ENCODE measurements at regions not wholly inside any gene's neighbourhood (a gene's known extent, or its start where the extent isn't known, plus 50 kb on each side); places are given as distances from the start of the nearest gene placed in this dataset.
"Not testable (repeated sequence)": the region's sequence is repeated elsewhere in the genome, so short reads cannot be mapped to it uniquely, and the experiment has no call there.

DNA sequence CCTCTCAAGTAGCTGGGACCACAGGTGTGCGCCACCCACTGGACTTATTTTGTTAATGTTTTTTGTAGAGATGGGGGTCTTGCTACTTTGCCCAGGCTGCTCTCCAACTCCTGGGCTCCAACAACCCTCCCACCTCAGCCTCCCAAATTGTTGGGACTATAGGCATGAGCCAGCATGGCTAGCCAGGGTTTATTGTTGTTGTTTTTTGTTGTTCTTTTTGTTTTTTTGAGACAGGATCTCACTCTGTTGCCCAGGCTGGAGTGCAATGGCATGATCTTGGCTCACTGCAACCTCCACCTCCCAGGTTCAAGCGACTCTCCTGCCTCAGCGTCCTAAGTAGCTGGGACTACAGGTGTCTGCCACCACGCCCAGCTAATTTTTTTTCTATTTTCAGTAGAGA lies 142.2 kb downstream of the CRLF3 start:
- DNase-seq, result not testable (repeated sequence)

DNA sequence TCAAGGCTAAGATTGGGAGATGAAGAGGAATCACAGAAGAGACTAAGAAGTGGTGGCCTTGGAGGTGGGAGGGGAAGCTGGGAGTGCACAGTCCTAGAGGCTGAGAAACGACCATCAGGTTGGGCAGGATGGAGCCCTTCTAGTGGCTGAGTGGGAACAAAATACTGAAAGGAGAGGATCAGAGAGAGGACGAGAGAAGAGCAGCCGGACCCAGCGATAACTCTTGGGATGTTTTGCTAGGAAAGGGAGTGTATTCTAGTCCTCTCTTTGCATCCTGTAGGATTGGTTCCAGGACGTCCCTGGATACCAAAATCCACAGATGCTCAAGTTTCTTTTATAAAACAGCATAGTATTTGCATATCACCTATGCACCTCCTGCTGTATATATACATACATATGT lies 143.8 kb downstream of the CRLF3 start:
- not testable (repeated sequence) for DNase-seq

DNA sequence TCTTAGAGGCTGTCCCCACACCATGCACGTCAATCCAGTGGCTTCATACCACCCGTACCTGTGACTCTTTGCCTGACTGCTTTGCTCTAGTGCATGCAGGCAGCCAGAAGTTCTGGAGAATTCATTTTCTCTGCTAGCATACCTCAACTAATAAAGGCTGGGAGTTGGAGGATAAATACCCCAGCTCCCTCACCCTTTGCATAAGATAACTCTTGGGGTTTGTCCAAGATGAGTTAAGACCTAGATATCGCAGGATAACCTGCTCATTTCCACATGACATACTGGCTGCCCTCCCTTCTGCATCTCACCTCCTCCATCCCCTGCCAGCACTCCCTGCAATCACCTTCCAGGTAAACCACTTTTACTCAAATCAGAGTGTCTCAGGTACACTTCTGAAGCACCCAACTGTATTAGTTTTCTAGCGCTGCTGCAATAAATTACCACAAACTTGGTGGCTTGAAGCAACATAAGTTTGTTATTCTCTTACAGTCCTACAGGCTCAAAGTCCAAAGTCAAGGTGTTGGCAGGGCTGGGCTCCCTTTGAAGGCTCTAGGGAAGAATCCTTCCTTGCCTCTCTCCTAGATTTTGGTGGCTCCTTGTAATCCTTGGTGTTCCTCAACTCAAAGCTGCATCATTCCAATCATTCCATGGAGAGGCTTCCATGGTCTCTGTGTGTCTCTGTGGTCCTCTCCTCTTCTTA lies 146.8 kb downstream of the CRLF3 start:
- no peak for DNase-seq

DNA sequence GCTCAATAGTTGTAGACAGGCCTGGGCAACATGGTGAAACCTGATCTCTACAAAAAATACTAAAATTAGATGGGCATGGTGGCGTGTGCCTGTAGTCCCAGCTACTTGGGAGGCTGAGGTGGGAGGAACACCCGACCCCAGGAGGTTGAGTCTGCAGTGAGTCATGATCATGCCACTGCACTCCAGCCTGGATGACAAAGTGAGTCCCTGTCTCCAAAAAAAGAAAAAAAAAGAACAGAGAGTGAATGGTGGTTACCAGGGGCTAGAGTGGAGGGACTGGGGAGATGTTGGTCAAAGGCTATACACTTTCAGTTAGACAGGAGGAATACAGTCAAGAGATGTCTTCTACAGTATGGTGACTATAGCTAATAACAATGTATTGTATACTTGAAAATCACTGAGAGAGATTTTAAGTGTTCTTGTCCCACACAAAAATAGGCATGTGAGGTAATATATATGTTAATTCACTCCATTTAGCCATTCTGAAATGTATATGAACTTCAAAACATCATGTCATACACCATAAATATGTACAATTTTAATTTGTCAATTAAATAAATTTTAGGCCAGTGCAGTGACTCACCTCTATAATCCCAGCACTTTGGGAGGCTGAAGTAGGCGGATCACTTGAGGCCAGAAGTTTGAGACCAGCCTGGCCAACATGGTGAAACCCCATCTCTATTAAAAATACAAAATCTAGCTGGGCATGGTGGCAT lies 148.6 kb downstream of the CRLF3 start:
- DNase-seq, result not testable (repeated sequence)

DNA sequence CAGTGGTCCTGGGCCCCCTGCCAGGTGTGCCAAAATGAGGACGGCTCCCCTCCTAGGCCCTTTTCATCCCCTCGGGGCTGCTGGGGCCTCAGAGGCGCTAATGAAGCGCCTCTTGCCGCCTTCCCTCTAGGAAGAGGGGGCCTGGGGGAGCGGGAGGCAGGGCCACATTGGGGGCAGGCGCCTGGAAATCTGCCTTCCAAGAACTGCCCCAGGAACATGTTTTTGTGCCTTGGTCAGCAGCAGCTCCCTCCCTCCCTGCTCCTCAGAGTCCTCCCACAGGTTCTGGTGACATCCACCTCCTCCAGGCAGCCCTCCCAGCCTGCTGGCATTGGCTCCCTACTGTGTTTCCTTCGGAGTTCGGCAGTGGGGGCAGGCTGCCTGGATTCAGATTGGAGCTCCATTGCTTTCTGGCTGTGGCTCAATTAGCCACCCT lies 155.3 kb downstream of the CRLF3 start:
- not testable (repeated sequence) for DNase-seq

DNA sequence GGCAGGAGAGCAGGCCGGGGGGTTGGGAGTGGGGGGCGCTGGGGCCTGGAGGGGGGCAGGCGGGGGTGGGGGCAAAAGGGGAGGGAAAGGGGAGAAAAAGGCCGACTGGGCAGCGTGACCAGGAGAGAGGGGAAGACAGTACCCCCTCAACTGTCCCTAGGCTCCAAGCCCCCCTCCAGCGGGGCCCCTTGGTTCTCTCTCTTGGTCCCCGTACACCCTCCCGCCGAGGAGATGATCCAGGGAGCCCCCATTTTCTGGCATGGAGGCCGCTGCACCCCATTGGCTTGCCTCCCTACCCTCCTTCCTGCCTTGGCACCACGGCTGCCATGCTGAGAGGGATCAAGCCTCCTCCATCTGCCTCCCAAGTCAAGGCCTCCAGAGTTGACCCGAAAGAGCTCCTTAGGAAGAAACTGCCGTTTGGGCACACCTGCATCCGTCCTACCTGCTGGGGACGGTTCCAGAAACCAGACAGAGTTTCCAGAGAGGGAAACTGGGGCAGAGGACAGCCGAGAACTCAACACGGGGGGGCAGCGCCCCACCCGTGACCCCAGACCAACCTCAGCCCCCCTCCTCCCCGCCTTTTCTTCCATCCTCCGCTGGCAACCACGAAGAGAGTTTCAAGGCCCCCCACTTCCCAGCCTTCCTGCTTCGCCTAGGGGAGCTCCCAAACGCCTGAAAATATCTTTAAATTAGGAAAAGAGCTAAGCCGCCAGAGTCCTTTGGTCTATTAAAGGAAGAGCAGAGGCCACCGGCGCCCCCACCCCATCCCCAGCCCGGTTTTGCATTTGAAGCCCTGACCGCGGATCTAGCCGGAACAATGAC lies 155.9 kb downstream of the CRLF3 start:
- not testable (repeated sequence) for DNase-seq

DNA sequence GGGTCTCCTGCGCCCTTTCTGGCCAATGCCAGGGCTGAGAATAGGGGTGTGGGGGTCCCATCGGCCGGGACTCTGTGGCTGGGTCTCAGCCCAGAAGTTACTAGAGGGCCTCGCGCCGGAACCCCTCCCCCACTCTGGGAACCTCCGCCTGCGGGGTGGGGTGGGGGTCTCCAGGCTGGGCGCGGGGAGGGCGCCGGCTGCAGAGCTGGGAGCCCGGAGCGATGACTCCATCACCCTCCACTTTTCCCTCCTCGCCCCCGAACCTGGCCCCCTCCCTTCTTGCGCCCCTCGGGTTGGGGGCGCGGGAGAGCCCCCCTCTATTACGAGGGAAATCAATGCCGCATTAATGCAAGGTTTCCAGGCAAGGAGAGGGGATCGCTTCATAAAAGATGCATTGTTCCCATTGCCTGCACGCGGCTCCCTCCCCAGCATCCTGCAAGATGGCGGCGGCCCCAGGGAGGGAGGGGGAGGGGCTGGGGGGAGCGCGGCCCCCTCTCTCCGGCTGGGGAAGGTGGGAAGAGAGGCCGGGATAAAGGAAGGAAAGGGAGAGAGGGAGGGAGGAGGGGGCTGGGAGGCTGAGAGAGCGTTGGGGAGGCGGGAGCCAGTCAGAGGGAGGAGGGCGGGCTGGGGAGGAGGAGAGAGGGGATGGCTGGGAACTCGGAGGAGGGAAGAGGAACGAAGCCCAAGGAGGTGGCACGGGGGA lies 156.7 kb downstream of the CRLF3 start:
- DNase-seq, result not testable (repeated sequence)

DNA sequence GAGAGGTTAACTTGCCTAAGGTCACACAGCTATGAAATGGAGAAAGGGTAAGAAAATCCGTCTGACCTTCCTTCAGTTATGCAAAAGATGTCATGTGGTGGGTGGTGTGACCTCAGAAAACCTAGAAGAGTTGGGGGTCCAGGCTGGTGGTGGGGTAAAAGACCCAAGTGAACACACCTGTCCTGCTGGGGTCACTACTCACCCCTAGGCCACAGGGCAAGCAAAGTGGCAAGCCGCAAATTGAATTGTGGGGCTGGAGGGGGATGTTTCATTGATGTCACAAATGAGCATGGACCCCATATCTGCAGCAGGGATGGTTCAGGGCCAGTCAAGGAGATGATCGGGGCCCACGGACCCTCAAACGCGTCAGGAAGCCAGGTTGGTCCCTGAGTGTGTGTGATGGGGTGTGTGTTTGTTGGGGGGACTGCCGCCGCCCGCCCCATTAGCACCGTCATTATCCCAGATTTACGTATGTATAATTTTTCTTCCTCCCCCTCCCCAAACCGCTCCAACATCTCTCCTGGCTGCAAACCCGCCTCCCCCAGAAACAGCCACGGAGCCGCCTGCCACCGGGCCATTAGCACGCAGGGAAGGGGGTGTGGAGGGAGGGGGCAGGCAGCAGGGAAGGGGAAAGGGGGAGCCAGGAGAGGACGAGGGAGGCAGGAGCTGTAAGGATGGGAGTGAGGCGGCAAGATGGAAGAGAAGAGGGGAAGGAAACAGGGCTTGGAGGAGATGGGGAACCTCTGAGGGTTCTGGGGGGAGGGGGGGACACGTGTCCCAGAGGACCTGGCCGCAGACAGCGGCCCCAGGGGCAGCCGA lies 157.4 kb downstream of the CRLF3 start:
- not testable (repeated sequence) for DNase-seq

DNA sequence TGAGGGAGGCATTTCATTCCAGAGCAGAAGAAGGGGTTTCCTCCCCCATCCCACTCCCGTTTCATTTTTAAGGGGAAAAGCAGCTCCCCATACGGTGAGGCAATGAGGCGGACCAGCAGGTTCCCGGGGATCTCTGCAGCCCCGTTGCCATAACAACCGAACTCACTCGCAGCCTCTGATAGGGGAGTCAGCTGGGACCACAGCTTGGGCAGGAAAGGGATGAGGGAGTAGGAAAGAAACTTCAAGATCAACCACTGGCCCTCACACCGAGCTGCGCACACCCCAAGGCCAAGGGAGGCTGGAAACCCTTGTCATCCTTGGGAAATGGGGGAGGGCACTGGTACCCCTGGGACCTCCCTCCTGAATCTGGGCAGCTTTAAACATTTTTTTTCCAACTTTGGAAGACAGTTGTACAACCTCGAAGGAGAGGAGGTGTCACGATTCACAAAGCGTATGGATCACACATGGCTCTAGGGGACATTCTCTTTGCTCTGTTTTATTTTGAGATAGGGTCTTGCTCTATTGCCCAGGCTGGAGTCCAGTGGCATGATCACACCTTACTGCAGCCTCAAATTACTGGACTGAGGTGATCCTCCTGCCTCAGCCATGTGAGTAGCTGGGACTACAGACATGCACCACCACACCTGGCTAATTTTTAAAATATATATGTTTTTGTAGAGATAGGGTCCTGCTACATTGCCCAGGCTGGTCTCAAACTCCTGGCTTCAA lies 160.6 kb downstream of the CRLF3 start:
- not testable (repeated sequence) for DNase-seq

DNA sequence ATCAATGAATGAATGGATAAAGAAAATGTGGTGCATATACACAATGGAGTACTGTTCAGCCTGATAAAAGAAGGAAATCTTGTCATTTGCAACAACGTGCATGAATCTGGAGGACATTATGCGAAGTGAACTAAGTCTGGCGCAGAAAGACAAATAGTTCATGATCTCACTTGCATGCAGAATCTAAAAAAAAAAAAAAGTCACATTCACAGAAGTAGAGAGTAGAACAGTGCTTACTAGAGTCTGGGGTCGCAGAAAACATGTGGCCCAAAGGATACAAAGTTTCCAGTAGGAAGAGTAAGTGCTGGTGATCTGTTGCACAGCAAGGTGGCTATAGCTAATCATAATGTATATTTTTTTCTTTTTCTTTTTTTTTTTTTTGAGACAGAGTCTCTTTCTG lies 167.3 kb downstream of the CRLF3 start:
- DNase-seq, result not testable (repeated sequence)

DNA sequence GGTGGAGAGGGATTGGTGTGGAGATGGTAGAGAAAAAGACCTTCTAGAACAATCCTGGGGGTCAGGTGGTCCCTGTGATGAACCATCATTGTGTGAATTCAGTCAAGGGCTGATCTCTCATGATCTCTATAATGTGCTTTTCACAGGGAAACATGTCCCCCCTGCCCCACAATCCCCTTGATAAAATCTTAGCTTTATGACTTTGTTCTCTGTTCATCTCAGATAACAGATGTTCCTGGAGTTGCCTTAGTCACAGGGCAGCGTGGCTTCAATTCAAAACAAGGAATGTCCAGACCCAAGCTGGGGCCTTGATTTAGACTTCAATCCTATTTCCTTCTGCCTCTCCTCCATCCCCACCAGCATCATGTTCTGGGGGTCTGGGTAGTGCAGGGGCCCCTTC lies 171.5 kb downstream of the CRLF3 start:
- DNase-seq, result not testable (repeated sequence)

DNA sequence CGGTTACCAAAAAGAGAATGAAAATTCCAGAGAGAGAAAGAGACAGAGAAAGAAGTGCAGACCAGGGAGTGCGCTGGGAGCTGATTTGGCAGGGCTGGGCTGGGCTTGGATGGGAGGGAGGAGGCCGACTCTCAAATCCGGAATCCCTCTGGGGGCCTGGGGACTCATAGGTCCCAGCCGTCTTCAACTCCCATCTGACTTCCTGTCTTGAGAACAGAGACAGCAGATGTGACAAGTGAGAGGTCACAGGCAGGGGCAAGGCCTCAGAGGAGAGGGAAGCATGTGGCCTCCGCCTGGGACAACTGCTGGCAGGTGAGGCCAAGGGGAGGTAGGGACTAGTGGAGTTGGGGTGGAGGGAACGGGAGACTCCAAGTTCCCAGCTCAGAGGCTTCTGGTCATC lies 172.9 kb downstream of the GOSR1 start:
- not testable (repeated sequence) for DNase-seq

DNA sequence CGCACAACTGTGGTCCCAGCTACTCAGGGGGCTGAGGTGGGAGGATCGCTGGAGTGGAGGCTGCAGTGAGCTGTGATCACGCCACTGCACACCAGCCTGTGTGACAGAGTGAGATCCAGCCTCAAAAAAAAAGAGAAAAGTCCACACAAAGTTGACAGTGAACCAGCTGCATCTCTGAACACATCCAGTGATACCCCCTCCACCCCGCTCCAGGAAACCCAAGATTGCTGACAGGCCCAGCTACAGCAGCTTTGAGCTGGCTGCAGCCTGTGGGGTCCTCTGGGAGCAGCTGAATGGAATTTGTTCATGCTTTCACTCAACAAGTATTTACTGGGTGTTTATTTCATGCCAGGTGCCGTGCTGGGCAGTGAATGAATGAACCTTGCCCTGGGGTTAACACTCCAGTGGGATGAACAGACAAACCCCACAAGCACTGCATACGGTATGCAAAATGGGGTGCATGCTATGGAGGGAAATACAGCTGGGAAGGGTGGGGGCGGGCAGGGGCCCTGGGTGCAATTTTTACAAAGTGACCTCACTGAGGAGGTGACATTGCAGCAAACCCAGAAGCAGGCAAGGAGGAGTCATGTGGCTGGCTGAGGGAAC lies 170.9 kb downstream of the GOSR1 start:
- DNase-seq, result not testable (repeated sequence)

DNA sequence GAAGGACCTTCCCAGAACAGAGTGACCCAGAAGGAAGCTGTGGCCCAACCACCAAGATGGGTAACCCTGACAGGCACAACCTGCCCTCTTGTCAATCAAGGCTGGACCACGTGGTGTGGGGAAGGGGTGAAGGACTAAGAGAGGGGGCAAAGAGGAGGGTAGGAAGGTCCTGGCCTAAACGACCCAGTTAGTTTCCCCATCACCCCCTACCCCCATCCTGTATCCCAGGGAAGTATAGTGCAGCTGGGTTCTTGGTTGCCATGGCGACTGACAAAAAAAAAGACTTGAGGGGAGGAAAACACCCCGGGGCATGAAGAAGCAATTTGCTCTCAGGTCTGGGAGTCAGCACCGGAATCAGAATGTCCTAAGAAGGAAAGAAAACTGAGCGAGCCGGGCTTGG lies 168.7 kb downstream of the GOSR1 start:
- not testable (repeated sequence) for DNase-seq

DNA sequence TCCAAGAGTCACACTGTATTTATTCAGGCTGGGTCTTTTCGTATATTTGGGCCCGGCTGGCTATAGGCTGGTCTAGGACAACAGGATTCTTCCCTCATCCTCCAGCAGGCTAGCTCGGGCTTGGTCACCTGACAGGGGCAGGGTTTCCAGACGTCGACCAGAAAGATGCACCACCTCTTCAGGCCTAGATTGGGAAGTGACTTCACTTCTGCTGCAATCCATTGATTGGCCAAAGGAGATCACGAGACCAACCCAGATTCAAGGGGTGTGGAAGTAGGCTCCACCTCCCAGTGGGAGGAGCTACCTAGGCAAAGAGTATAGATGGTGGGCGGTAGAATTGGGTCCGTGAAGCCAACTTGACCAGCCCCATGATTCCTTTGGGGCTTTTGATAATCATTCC lies 167.5 kb downstream of the GOSR1 start:
- DNase-seq, result not testable (repeated sequence)

DNA sequence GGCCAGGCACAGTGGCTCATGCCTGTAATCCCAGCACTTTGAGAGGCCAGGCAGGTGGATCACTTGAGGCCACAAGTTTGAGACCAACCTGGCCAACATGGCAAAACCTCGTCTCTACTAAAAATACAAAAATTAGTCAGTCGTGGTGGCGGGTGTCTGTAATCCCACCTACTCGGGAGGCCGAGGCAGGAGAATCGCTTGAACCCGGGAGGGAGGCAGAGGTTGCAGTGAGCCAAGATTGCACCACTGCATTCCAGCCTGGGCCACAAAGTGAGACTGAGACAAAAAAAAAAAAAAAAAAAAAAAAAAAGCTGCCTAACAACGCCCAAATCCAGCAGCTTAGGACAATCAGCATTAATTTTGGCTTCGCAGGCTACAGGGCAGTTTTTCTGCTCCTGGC lies 167.1 kb downstream of the GOSR1 start:
- not testable (repeated sequence) for DNase-seq

DNA sequence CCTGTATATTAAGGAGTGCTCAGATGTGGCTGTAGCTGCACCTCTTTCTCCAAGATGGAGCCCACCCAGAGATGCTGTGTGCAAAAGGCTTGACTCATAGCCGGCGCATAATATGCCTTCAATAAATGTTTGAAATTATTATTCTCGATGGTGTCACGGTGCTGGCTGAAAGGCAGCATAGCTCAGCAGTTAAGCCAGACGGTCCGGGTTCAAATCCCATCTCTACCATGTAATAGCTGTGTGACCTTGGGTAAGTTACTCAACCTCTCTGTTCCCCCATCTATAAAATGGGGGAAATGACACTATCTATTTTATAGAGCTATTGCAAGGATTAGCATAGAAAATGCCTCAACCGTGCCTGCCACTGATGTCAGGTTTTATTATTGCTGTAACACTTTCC lies 164.2 kb downstream of the GOSR1 start:
- not testable (repeated sequence) for DNase-seq

DNA sequence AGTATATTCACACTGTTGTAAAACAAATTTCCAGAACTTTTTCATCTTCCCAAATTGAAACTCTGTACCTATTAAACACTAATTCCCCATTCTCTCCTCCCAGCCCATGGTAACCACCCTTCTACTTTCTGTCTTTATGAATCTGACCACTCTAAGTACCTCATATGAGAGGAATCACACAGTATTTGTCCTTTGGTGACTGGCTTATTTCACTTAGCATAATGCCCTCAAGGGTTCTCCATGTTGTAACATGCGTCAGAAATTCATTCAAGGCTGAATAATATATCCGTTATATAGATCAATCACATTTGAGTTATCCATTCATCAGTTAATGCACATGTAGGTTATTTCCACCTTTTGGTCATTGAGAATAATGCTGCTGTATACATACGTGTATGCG lies 162.2 kb downstream of the GOSR1 start:
- DNase-seq, result not testable (repeated sequence)

DNA sequence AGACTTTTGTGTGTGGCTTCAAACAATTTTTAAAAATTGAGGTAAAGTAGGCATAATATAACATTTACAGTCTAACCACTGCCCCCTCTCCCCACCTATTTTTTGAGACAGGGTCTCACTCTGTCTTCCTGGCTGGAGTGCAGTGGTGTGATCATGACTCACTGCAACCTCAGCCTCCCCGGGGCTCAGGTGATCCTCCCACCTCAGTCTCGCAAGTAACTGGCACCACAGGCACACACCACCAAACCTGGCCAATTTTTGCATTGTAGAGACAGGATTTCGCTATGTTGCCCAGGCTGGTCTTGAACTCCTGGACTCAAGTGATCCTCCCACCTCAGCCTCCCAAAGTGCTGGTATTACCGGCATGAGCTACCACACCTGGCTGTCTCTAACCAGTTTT lies 161.8 kb downstream of the GOSR1 start:
- not testable (repeated sequence) for DNase-seq

DNA sequence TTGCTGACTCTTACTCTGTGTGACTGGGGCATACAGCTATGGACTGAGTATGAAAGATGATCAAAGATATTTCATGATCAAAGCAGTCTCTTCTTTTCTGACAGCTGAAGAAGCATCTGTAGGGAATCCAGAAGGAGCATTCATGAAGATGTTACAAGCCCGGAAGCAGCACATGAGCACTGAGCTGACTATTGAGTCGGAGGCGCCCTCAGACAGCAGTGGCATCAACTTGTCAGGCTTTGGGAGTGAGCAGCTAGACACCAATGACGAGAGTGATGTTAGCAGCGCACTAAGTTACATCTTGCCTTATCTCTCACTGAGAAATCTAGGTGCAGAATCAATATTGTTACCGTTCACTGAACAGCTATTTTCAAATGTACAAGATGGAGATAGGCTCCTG lies 154.4 kb downstream of the GOSR1 start:
- DNase-seq, result not testable (repeated sequence)

DNA sequence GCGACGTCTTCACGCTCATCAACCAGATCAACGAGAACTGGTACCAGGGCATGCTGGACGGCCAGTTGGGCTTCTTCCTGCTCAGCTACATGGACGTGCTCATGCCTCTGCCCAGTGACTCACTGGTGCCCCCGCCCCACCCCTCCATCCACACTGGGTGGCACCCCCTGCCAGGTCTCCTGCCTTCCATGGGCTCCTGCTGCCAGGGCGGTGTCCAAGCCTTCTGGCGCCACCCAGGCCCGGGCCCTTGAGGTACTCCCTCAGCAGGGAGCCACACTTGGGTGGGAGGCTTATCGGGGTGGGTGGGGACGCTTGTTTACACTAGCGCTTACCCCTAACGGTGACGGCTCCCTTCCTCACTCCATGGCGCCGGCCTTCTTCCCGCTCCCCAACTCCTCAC lies 148.2 kb downstream of the GOSR1 start:
- not testable (repeated sequence) for DNase-seq
